GM12864 (cell line): ENCODE measurements at regions not wholly inside any gene's neighbourhood (a gene's known extent, or its start where the extent isn't known, plus 50 kb on each side); places are given as distances from the start of the nearest gene placed in this dataset.

Experiments used
- DNase-seq: peaks from one replicate; pipeline ENCODE4 v3.0.0-alpha.2; 2011; ENCODE audit warnings: low read depth
- H3K4me3 ChIP-seq: 2 replicates; pipeline ENCODE4 v1.5.1; 2011; ENCODE audit warnings: mild to moderate bottlenecking, low read depth, low read length, control low read depth
- CTCF ChIP-seq: IDR thresholded peaks from 2 replicates; pipeline ENCODE4 v1.5.1; 2011; ENCODE audit warnings: low read depth, mild to moderate bottlenecking, moderate library complexity, low read length, control low read depth, inconsistent platforms; ENCODE audit errors: missing control alignments

- no peak for TF ChIP-seq CTCF
- peak; percentile 25 for DNase-seq
- no peak overlapping the region for H3K4me3 ChIP-seq
Measured at GRCh38 chr13:73715114-73715910, 418.9 kb downstream of the KLF12 start.

- DNase-seq: no peak
- no peak for TF ChIP-seq CTCF
- no peak overlapping the region for H3K4me3 ChIP-seq
Measured at GRCh38 chr13:73714522-73714921, 419.7 kb downstream of the KLF12 start.

GRCh38 chr13:73708393-73708985 is 425.7 kb downstream of the KLF12 start:
- TF ChIP-seq CTCF: peak; percentile 59
- DNase-seq: no peak
- no peak overlapping the region for H3K4me3 ChIP-seq

- no peak for TF ChIP-seq CTCF
- no peak overlapping the region for H3K4me3 ChIP-seq
- DNase-seq: no peak
Measured at GRCh38 chr13:73704587-73704986, 429.6 kb downstream of the KLF12 start.

- H3K4me3 ChIP-seq: no peak overlapping the region
- DNase-seq: no peak
- TF ChIP-seq CTCF: no peak
Measured at GRCh38 chr13:73703606-73704005, 430.6 kb downstream of the KLF12 start.

- peak; percentile 26 for DNase-seq
- TF ChIP-seq CTCF: no peak
- no peak overlapping the region for H3K4me3 ChIP-seq
Measured at GRCh38 chr13:73702419-73703071, 431.7 kb downstream of the KLF12 start.
